Caco-2 (cell line): ENCODE measurements at regions not wholly inside any gene's neighbourhood (a gene's known extent, or its start where the extent isn't known, plus 50 kb on each side); places are given as distances from the start of the nearest gene placed in this dataset.
A peak's percentile ranks its signal among the peaks of the same experiment; 100 is the strongest.

Source experiments
- BruUV-seq: library from RNA; stranded (reverse); fragments of 400-500 nt; replicated peaks from 2 replicates; lab custom pipeline; 2021; lab: Mats Ljungman, UMichigan
- CTCF ChIA-PET: fragments of 300-600 bp; sonication (Branson Sonifier 250); formaldehyde crosslinking; loops from one replicate; lab custom pipeline; 2022; ENCODE audit warnings: antibody characterized with exemption; lab: Charles Lee
- POLR2A ChIA-PET: fragments of 300-600 bp; sonication (Branson Sonifier 250); formaldehyde crosslinking; loops from one replicate; lab custom pipeline; 2022; ENCODE audit warnings: antibody characterized with exemption; lab: Charles Lee
- DNase-seq, 2 experiments: peaks; one replicate each; pipeline versions ENCODE4 v3.0.0 to v3.0.0-alpha.2; 2020 to 2022
- H3K27me3 ChIP-seq: replicated peaks from 2 replicates; pipeline ENCODE4 v1.6.0; 2011; ENCODE audit warnings: low read length; ENCODE audit not compliant: control insufficient read depth, insufficient read depth
- H3K36me3 ChIP-seq: 2 replicates; pipeline ENCODE4 v1.5.1; 2011; ENCODE audit warnings: low read length; ENCODE audit not compliant: control insufficient read depth, insufficient read depth
- H3K4me1 ChIP-seq: fragments of 250-450 bp; sonication (Bioruptor Pico); 2 replicates; pipeline ENCODE4 v1.5.1; 2020; ENCODE audit warnings: mild to moderate bottlenecking
- H3K4me3 ChIP-seq: 2 replicates; pipeline ENCODE4 v1.5.1; 2011; ENCODE audit warnings: low read depth, mild to moderate bottlenecking, control low read depth, low read length
- H3K9me3 ChIP-seq: fragments of 250-450 bp; sonication (Bioruptor Pico); 2 replicates; pipeline ENCODE4 v1.5.1; 2020; ENCODE audit warnings: mild to moderate bottlenecking, moderate library complexity
- H3K27ac Mint-ChIP-seq: one replicate; pipeline ENCODE4 v1.8.0; 2022; ENCODE audit warnings: mixed read lengths; ENCODE audit not compliant: unreplicated experiment
- H3K27me3 Mint-ChIP-seq: one replicate; pipeline ENCODE4 v1.8.0; 2022; ENCODE audit warnings: mixed read lengths; ENCODE audit not compliant: insufficient read depth, unreplicated experiment
- H3K36me3 Mint-ChIP-seq: one replicate; pipeline ENCODE4 v1.8.0; 2022; ENCODE audit warnings: mild to moderate bottlenecking, mixed read lengths; ENCODE audit not compliant: insufficient read depth, unreplicated experiment
- H3K4me1 Mint-ChIP-seq: one replicate; pipeline ENCODE4 v1.8.0; 2022; ENCODE audit warnings: low read depth, mixed read lengths; ENCODE audit not compliant: unreplicated experiment
- H3K4me3 Mint-ChIP-seq: one replicate; pipeline ENCODE4 v1.8.0; 2022; ENCODE audit warnings: mild to moderate bottlenecking, moderate library complexity, mixed read lengths; ENCODE audit not compliant: unreplicated experiment
- H3K9me3 Mint-ChIP-seq: one replicate; pipeline ENCODE4 v1.8.0; 2022; ENCODE audit warnings: mixed read lengths; ENCODE audit not compliant: unreplicated experiment
- intact Hi-C: fragments of 100-400 bp; cut with micrococcal nuclease; formaldehyde crosslinking; loops from one replicate; pipeline ENCODE4 v1.10.0; 2022; ENCODE audit not compliant: unreplicated experiment
- TF ChIP-seq, protein P1 (sequence below), 2 experiments: fragments of 200-600 bp in 1 of 2; IDR thresholded peaks; 1 replicate in 1 of 2; 2 replicates in 1 of 2; pipeline versions ENCODE4 v1.5.1 to v1.8.0; 2011 to 2022; ENCODE audit warnings: antibody characterized with exemption in 1 of 2, control low read depth in 1 of 2, inconsistent platforms in 1 of 2, low read depth in 1 of 2, low read length in 1 of 2, mild to moderate bottlenecking in 1 of 2, moderate library complexity in 1 of 2; ENCODE audit not compliant: insufficient read depth in 1 of 2, severe bottlenecking in 1 of 2, unreplicated experiment in 1 of 2

DNA sequence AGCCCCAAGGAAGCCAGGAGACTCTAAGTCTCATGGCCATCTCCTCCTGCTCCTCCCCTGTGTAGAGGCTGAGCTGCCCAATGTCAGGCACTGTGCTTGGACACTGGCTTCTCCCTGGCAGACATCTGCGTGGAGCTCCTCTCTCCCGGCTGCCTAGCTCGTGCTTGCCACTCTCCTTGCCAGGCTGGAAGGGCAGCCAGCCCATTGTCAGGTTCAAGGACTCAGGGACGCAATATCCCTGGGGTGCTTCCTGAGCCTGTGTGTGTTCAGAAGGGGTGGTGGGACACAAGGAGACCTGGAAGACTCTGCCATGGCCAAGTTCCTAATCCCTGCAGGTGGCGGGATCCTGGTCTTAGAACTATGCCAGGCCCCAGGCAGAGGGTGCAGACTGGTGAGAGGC, 65.4 kb upstream of the PARP1 start:
- TF ChIP-seq, protein P1, sequence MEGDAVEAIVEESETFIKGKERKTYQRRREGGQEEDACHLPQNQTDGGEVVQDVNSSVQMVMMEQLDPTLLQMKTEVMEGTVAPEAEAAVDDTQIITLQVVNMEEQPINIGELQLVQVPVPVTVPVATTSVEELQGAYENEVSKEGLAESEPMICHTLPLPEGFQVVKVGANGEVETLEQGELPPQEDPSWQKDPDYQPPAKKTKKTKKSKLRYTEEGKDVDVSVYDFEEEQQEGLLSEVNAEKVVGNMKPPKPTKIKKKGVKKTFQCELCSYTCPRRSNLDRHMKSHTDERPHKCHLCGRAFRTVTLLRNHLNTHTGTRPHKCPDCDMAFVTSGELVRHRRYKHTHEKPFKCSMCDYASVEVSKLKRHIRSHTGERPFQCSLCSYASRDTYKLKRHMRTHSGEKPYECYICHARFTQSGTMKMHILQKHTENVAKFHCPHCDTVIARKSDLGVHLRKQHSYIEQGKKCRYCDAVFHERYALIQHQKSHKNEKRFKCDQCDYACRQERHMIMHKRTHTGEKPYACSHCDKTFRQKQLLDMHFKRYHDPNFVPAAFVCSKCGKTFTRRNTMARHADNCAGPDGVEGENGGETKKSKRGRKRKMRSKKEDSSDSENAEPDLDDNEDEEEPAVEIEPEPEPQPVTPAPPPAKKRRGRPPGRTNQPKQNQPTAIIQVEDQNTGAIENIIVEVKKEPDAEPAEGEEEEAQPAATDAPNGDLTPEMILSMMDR (IDR thresholded peaks at IDR 0.05; ENCODE audit: insufficient read depth in 1 of 2, low read depth in 1 of 2, low read length in 1 of 2, severe bottlenecking in 1 of 2, unreplicated experiment in 1 of 2), result no peak
- Mint-ChIP-seq H3K4me3 (no peak overlapping the region), H3K9me3 (no peaks in the 10 kb centered on the region), H3K36me3 (no peaks in the 10 kb centered on the region), H3K4me1 (peaks cover 6% of the 10 kb centered on the region), H3K27ac (no peak overlapping the region), H3K27me3 (peaks cover 3% of the 10 kb centered on the region)
- BruUV-seq, result no TSS peak
- ChIA-PET POLR2A (no interaction called here), CTCF (no interaction called here)
- intact Hi-C loops, result no loop called here
- Histone ChIP-seq H3K4me3 (no peak overlapping the region), H3K4me1 (no peaks in the 10 kb centered on the region), H3K36me3 (no peaks in the 10 kb centered on the region), H3K9me3 (no peaks in the 10 kb centered on the region), H3K27me3 (no peaks in the 10 kb centered on the region)
- DNase-seq, result no peak

DNA sequence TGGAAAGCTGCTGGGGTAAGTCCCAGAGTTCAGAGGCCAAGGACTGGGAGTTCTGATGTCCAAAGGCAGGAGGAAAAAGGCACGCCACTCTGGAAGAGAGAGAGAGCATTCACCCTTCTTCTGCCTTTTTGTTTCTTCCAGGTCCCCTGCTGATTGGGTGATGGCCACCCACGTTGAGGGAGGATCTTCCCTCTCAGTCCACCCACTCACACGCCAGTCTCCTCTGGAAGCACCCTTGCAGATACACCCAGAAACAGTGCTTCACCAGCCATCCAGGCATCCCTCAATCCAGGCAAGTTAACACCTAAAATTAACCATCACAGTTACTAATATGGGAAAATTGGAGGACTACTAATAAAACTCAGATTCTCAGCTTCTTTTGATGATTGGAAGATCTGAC, 66.1 kb upstream of the PARP1 start:
- Histone ChIP-seq H3K36me3 (no peaks in the 10 kb centered on the region), H3K27me3 (no peaks in the 10 kb centered on the region), H3K4me3 (no peak overlapping the region), H3K4me1 (0 out of 2 replicates have a peak, but pooled peaks cover under 1% of the 10 kb centered on the region), H3K9me3 (no peaks in the 10 kb centered on the region)
- ChIA-PET CTCF (no interaction called here), POLR2A (no interaction called here)
- intact Hi-C loops, result no loop called here
- Mint-ChIP-seq H3K4me1 (peaks cover 6% of the 10 kb centered on the region), H3K27ac (no peak overlapping the region), H3K27me3 (peaks cover 3% of the 10 kb centered on the region), H3K9me3 (no peaks in the 10 kb centered on the region), H3K36me3 (no peaks in the 10 kb centered on the region), H3K4me3 (no peak overlapping the region)
- BruUV-seq, result no TSS peak
- TF ChIP-seq, protein P1 (IDR thresholded peaks at IDR 0.05; ENCODE audit: insufficient read depth in 1 of 2, low read depth in 1 of 2, low read length in 1 of 2, severe bottlenecking in 1 of 2, unreplicated experiment in 1 of 2), result no peak
- DNase-seq, result no peak

- peaks cover 3% of the 10 kb centered on the region for H3K27me3 Mint-ChIP-seq
- TF ChIP-seq, protein P1 (IDR thresholded peaks at IDR 0.05; ENCODE audit: insufficient read depth in 1 of 2, low read depth in 1 of 2, low read length in 1 of 2, severe bottlenecking in 1 of 2, unreplicated experiment in 1 of 2), result no peak
- Histone ChIP-seq H3K27me3 (no peaks in the 10 kb centered on the region), H3K4me3 (no peak overlapping the region), H3K36me3 (no peaks in the 10 kb centered on the region), H3K9me3 (no peaks in the 10 kb centered on the region), H3K4me1 (peaks cover 4% of the 10 kb centered on the region)
- DNase-seq, result peak in 1 of 2 experiments; percentile 13
- peaks cover 6% of the 10 kb centered on the region for H3K4me1 Mint-ChIP-seq
- POLR2A ChIA-PET, result no interaction called here
- no peak overlapping the region for H3K27ac Mint-ChIP-seq
- intact Hi-C loops, result loop anchor here (5.0 kb wide), 1 partner anchor 48 kb away; no protein-coding TSS in a partner anchor
- H3K4me3 Mint-ChIP-seq, result no peak overlapping the region
- CTCF ChIA-PET, result interaction anchor here (0.7 kb wide), 1 partner anchor 28 kb away, joined by 3 read pairs; no protein-coding TSS in a partner anchor
- no peaks in the 10 kb centered on the region for H3K36me3 Mint-ChIP-seq
- H3K9me3 Mint-ChIP-seq, result no peaks in the 10 kb centered on the region
- no TSS peak for BruUV-seq
These were observed 66.7 kb upstream of the PARP1 start for GRCh38 chr1:226474443-226475141.
